ENCODE measurements at regions not wholly inside any gene's neighbourhood (a gene's known extent, or its start where the extent isn't known, plus 50 kb on each side); places are given as distances from the start of the nearest gene placed in this dataset.
"Not testable (repeated sequence)": the region's sequence is repeated elsewhere in the genome, so short reads cannot be mapped to it uniquely, and the experiment has no call there.

DNA sequence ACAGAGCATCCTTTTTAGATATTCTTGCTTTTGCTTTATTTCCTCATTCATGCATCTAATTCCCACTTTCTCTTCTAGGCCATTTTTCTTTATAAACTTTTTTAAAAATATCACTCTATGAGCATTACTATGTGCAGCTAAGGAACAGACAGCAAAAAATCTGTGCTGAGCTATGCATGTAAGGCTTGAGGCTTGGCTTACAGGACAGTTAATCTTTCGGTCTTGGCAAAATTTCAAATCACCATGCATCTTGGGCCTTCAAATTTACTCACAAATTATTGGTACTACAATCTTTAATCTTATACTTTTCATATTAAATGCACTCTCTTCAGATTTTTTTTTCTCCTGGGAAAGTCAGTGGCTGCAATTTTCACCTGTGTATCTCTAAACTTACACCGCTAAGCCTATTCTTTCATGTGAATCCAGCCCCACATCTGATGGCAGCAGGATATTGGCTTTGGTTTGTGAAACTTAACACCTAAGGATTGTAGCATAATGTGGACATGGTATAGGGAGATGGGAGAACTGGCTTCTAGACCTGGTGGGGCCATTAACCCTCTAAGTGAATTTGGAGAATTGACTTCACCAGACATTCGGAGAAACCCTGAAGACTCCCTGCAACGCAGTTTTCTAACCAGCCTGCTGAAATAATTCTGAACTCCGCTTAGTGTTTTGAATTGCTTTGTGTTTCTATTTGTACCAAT is 278.3 kb downstream of the SPRY1 start:
- DNase-seq (ENCODE audit: low spot score), result no peak

DNA sequence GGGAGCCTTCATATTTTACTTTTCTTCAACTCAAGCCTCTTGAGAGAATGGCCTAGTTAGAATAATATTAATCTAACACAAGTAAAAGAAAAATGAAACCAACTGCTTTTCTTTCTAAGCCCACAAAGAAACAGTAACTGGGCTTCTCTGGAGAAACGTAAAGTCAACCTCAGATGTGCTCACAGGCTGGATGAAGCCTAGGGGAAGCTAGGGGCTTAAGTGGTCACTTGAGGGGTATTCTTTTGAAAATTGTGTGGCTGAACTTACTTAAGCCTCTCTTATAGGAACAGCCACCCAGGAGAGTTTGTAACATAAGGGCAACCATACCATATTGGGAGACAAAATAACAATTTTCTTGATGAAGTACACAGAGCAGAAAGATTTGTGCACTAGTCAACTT is 279.0 kb downstream of the SPRY1 start:
- no peak for DNase-seq (ENCODE audit: low spot score)

DNA sequence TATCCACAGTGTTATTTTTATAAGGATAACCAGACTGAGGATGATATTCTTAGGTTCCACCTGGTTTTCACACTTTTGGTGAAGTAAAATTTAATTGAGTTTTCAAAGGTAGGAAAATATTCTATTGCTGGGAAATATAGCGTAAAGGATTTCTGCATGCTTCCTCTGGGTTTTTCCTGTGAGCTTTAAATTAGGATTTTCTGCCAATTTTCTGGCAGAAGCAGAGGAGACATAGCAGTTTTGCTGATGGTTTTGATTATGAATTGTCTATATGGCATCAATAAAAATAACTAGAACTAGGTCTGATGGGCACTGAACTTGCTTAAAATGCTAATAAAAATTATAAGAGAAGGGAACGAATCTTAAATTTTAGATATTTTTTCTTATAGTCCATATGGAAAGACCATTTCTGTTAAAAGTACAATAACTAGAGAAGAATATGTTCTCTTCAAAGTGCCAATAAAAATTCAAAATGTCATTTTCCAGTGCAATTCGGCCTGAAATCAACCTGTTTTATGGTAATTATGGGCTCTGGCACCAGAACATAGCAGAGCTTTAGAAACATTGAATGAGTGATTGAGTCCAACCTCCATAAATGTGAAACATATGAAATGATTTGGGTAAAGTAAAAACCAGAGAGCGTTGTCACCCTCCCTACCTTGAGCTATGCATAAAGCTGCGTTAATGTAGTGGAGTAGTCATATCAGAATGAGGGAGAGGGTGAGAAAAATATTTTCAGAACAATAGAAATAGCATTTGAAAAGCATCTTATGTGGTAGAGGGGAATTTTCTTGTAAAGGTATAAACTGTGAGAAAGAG is 279.7 kb downstream of the SPRY1 start:
- no peak for DNase-seq (ENCODE audit: low spot score)

DNA sequence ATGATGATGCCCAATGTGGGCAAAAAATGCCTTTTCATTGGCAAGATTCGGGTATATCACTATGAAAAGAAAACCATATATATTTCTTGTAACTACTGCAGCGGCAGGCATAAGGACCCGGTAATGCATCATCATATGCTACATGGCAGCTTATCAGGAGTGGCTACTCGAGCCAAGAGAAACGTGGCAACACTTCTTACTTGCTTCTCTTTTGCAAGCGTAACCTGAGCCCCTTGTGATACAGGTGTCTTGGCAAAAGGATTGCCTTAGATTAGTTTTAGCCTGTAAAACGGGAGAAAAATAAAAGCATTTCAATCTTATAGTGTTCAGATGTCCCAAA is 280.3 kb downstream of the SPRY1 start:
- no peak for DNase-seq (ENCODE audit: low spot score)

DNA sequence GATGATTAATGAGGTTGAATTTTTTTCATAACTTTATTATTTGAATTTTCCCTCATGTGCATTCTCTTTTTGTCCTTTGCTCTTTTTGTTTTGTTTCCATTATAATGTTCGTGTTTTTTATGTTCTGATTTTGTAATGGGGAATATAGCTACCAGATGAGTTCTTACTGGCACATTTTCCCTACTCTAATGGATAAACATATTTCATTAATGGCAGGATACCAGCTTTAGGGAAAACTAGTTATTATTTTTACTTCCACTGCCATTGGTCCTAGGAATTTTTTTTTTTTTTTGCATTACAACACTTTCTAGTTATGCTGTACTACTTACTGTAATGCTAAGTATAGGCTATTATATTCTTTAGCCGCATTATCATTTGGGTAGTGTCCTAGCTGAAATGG is 286.3 kb downstream of the SPRY1 start:
- DNase-seq (ENCODE audit: low spot score), result no peak

DNA sequence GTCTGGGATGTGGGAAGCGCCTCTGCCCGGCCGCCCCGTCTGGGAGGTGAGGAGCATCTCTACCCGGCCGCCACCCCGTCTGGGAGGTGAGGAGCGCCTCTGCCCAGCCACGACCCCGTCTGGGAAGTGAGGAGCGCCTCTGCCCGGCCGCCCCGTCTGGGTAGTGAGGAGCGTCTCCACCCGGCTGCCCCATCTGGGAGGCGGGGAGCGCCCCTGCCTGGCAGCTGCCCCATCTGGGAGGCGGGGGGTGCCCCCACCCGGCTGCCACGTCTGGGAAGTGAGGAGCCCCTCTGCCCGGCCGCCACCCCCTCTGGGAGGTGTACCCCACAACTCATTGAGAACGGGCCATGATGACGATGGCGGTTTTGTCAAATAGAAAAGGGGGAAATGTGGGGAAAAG is 288.3 kb downstream of the SPRY1 start:
- DNase-seq (ENCODE audit: low spot score), result not testable (repeated sequence)

DNA sequence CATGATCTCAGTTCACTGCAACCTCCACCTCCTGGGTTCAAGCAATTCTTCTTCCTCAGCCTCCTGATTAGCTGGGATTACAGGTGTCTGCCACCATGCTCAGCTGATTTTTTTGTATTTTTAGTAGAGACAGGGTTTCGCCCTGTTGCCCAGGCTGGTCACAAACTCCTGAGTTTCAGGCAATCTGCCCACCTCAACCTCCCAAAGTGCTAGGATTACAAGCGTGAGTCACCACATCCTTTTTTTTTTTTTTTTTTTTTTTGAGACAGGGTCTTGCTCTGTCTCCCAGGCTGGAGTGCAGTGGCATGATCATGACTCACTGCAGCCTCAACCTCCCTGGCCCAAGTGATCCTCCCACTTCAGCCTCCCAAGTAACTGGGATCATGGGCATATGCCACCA is 298.9 kb downstream of the SPRY1 start:
- DNase-seq (ENCODE audit: low spot score), result not testable (repeated sequence)

DNA sequence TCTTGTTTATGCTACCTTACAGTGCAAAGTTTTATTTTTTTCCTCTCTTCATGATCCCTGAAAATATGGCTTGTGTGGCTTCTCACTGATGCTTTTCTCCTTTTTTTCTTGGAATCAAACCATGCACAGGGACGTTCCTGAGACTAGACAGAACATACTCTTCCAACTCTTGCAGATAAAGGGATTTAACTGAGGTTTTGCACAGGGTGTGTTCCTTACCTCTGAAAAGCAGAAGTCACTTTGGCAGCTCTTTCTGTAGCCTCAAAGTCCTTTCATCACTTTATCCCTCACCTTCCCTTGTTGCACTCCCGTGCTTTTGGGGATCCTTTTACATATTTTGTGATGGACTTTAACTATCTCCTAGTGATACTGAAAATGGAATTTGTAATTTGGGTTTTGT is 300.1 kb downstream of the SPRY1 start:
- DNase-seq (ENCODE audit: low spot score), result no peak

DNA sequence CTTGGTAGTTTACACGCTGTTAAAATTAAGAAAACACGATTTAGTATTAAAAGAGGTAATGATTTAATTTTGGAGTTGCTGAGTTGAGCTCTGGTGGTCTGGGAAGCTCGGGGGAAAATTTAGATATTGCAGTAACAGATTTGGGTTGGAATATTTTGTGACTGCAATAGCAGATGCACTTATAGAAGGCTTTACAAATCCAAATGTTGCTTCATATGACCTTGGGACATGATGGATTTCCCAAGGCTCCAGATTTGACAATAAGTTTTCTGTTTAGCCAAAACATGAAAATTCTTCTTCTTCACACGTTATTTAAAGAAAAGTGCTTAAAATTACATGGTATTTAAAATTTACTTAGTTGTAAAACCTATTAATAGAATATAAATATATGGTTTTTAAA is 302.0 kb downstream of the SPRY1 start:
- no peak for DNase-seq (ENCODE audit: low spot score)

DNA sequence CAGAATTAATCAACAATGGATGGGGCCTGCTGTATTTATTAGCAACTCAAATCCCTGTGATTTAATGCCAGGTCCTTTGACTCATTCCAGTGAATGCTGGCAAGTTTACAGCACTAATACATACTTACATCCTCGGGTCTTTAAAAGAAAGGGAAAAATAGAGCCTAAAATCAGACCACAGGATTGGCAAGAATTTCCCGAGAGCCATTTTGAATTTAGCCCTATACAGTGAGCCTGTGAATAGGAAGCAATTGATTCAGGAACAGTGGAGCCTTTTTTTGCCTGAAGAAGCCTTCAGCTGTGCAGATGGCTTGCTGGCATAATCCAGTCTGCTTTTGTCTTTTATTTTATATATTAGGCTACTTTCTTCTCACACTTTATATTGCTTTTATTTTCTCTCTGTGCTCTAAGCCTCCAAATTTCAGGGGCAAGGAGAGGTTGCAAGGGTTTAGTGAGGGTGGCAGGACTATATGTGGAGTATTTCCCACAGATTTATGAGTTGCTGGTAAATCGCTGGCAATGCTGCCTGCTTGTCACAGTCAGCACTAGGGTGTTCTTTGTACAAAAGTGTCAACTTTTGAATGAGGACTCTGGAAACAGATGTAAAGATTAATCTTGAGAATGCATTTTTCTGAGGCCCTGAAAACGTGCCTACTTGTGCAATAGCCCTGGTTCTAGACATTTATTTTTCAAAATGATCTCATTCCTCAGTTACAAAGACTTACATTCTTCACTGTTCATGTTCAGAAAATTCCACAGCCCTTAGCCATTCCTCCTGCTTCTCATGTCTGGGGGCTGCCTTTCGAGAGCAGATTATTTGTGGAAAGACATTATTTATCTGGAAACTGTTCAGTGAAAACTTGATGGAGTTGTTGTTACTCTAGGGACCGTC is 303.5 kb downstream of the SPRY1 start:
- DNase-seq (ENCODE audit: low spot score), result no peak

DNA sequence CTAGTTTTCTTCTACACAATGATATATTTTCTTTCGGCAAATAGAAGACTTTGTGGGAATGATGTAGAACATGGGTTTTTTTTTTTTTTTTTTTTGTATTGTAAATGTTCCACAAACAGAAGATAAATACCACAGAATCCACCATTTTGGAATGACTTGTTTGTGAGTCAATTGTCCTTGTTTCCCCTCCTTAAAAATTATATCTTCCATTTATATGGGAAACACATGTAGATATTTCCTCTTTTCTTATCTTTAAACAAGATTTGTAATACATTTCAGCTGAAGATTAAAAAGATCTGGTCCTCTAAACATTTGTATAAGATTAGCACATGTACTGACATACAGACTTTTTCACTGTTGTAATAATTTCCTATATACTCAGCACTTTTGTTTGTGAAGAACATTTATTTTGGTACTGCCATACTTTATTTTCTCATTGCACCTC is 304.6 kb downstream of the SPRY1 start:
- DNase-seq (ENCODE audit: low spot score), result no peak

DNA sequence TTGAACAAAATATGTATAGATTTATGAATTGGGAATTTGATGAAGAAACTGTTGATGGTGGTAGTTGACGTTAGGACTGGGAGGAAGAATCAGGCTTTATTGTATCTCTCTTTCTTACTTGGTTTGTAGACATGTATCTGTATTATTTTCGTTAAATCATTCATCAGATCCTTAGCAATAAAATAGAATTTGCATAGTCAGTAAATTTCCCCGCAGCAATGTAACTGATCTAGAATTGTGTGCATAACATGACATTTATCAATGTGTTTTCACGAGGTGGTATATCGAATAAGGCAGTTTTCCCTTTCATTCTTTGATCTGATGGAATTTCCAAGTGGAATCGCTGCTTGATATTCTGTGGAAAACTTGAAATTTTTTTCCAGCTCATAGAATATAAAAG is 308.8 kb downstream of the SPRY1 start:
- DNase-seq (ENCODE audit: low spot score), result no peak

DNA sequence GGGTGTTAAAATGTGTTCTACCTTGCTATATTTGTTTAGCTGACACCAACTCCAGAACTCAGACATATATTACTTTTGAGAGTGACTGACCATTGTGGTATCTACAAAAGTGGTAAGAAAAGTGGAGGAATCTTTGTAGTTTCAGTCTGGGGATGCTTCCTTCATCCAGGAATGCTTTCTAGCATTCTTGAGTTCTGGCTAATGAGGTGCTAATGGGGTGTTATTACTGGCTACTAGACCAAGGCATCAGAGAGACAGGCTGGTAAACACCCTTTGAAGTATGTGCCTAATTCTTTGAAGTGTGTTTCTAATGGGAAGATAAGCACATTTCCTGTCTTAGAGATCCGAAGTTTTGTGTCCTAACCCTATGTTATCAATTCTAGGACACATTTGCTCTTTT is 310.4 kb downstream of the SPRY1 start:
- no peak for DNase-seq (ENCODE audit: low spot score)

DNA sequence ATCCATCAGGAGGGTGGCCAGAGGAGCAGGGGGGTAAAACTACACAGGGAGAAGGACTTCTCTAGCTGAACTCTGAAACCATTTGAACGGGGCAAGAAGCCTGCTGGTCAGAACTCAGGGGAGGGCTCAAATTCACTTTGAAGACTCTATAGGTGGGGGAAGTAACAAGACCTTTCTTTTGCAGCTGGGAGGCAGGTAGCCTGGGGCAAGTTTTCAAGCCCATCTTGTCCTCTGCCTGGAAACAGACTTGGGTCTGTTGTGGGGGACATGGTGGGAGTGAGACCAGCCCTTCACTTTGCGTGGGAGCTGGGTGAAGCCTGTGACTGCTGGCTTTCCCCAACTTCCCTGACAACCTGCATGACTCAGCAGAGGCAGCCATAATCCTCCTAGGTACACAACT is 312.3 kb downstream of the SPRY1 start:
- no peak for DNase-seq (ENCODE audit: low spot score)

DNA sequence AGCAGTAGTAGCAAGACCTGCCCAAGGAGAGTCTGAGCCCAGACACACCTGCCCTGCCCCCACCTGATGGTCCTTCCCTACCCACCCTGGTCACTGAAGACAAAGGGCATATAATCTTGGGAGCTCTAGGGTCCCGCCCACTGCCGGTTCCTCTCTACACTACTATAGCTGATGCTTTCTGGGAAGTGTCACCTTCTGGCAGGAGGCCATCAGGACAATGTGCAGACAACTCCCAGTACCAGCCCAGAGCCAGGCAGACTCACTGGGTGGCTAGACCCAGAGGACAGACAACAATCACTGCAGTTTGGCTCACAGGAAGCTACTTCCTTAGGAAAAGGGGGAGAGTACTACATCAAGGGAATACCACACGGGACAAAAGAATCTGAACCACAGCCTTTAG is 312.7 kb downstream of the SPRY1 start:
- no peak for DNase-seq (ENCODE audit: low spot score)

DNA sequence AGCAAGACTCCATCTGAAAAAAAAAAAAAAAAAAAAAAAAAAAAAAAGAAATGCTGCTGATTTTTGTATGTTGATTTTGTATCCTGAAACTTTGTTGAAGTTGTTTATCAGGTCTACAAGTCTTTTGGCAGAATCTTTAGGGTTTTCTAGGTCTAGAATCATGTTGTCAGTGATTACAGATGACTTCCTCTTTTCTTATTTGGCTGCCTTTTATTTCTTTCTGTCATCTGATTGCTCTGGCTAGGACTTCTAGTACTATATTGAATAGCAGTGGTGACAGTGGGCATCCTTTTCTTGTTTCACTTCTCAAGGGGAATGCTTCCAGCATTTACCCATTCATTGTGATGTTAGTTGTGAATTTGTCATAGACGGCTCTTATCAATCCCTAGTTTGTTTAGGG is 334.4 kb downstream of the SPRY1 start:
- no peak for DNase-seq (ENCODE audit: low spot score)

DNA sequence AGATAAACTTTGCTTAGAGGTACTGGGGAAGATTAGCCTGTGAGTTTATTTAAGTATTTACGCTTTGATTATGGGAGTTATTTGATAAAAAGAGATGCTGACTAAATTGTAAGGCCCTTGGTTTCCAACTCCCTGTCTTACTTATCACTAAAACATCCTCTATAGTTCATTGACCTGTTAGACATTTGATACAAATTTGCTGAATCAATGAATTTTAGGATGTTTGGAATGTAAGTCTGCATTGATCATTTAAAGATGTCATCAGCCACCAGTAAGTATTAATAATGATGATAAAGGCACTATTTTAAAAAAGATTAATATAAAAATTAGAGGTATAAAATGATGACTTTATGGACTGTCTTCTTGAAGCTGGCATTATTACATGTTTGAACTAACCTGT is 340.6 kb downstream of the SPRY1 start:
- no peak for DNase-seq (ENCODE audit: low spot score)

DNA sequence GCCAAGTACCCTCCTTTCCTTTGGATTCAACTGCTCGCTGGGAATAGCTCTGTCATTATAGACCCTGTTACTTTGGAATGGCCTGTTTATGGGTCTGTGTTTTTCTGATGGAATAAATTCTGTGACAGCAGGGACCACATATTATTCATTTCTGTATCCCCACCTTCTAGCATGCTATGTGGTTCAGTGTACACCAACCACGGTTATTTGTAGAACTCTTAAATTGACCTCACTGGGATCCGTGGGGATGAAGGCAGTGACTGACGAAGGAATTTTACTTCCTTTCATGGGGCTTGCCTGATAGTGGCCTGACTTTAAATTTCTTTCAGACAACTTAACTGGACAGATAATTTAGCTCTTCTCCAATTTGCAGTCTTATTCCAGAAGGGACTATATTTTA is 343.2 kb downstream of the SPRY1 start:
- no peak for DNase-seq (ENCODE audit: low spot score)

DNA sequence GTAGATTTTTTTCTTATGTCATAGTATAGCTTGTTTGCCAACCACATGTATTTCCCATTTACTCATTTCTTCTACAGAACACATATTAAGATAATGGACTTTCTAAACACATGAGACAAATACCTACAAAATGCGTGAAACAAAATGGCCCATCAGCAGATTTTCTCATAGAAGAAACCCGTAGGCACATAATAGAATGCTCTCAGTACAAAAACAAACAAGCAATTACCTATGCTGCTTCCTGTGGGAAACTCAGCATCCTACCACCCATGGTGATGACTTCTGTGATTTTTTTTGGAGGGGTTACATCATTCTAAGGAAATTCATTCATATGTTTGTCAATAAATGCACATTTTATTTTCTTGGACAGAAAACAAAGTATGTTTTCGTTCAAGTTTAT is 343.6 kb downstream of the SPRY1 start:
- DNase-seq (ENCODE audit: low spot score), result no peak

DNA sequence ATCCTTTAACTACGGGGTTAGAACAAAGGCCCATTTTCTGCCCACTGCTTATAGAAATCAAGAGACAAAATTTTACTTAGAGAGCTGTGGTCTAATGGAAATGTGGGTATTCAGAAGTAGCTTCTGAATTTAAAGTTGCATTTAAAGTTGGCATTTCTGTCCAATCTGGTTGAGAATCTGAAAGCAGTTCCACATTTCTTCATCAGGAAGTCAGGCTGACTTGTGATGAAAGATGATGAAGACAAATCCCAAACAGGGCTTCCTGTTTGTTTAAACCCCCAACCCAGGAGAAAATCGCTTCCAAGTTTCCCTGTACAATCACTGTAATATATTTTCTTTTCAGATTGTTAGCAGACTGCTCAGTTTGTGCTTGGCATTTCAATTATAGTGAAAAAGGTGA is 345.3 kb downstream of the SPRY1 start:
- DNase-seq (ENCODE audit: low spot score), result no peak

DNA sequence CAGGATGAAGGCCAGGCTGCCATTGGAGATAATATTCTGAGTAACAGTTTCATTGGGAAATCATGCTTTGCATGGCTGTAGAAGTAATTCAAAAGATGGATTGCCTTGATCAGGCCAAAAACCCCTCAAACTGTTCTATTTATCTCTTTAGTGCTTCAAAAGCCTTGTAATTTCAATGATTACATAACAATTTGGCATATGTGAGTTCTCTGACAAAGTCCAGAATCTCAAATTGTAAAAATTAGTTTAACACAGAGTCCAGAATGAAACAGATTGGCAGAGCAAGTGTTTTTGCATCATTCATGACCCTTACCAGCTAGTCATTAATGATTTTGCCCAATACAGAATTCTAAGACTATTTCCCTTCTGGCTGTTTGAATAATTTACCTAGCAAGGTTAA is 347.3 kb downstream of the SPRY1 start:
- no peak for DNase-seq (ENCODE audit: low spot score)

DNA sequence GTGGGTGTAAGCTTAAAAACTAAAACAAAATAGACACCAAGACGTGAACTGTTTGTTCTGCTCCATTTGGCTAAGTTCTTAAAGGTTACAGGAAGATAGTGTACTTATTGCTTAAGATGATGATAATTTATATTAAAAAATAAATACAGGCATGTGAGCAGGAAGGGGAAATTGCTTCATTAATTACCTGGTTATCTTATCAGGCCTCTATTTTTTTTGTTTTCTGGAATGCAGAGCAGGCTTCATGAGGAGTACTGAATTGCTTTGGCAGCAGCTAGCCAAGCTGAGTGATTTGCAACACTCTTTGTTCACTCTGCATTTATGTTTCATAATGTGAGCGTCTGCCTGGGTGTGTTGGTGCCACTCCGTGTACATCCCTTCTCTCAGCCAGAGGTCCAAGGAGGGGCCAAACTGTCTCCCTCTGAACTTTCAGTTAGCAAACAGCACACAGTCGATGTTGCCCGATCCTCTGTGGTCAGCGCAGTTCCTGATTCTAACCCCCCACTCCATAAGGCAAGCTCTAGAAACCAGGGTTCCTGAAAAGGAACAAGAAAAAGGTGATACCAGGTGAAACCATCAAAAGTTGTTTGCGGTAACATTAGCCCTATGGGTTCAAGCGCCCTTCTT is 348.2 kb downstream of the SPRY1 start:
- no peak for DNase-seq (ENCODE audit: low spot score)
